ENCODE measurements at regions not wholly inside any gene's neighbourhood (a gene's known extent, or its start where the extent isn't known, plus 50 kb on each side); places are given as distances from the start of the nearest gene placed in this dataset.

DNA sequence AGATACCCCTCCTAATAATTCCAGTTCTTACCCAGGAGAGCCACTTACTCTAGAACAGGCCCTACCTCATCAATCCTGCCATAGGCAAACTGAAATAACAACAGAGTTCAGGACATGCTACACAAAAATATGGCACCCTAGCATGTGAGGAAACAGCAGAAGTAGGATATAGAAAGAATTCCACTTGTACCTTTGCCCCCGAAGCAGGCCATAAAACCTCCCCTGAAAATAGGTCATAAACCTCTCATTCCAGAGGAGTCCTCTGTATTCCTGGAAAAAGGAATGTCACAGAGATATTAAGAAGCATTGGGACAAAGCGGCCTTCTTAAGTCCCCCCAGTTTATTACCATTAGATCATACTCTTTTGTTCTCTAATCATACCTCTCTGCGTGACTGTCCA lies 504.3 kb upstream of the MARCKS start:
- TF ChIP-seq CTCF (IDR thresholded peaks at IDR 0.05; ENCODE audit: low read length), result no peak
- no peak for TF ChIP-seq EZH2phosphoT487 (IDR thresholded peaks at IDR 0.05; ENCODE audit: low read length)

Data from MM.1S (cell line).